ENCODE measurements at regions not wholly inside any gene's neighbourhood (a gene's known extent, or its start where the extent isn't known, plus 50 kb on each side); places are given as distances from the start of the nearest gene placed in this dataset.

- TF ChIP-seq CTCF (IDR thresholded peaks at IDR 0.05; ENCODE audit: insufficient read depth, low read depth, low read length, missing control alignments), result no peak
- H3K4me3 ChIP-seq (ENCODE audit: low read depth, low read length), result no peak overlapping the region
- no peak for DNase-seq (ENCODE audit: low read depth)
Measured at GRCh38 chr4:11106759-11107158, 321.9 kb downstream of the HS3ST1 start.

GRCh38 chr4:11106190-11106589, 322.5 kb downstream of the HS3ST1 start:
- no peak for TF ChIP-seq CTCF (IDR thresholded peaks at IDR 0.05; ENCODE audit: insufficient read depth, low read depth, low read length, missing control alignments)
- no peak overlapping the region for H3K4me3 ChIP-seq (ENCODE audit: low read depth, low read length)
- peak; percentile 9 for DNase-seq (ENCODE audit: low read depth)

GRCh38 chr4:11105715-11106114, 323.0 kb downstream of the HS3ST1 start:
- no peak for DNase-seq (ENCODE audit: low read depth)
- H3K4me3 ChIP-seq (ENCODE audit: low read depth, low read length), result no peak overlapping the region
- no peak for TF ChIP-seq CTCF (IDR thresholded peaks at IDR 0.05; ENCODE audit: insufficient read depth, low read depth, low read length, missing control alignments)

DNA sequence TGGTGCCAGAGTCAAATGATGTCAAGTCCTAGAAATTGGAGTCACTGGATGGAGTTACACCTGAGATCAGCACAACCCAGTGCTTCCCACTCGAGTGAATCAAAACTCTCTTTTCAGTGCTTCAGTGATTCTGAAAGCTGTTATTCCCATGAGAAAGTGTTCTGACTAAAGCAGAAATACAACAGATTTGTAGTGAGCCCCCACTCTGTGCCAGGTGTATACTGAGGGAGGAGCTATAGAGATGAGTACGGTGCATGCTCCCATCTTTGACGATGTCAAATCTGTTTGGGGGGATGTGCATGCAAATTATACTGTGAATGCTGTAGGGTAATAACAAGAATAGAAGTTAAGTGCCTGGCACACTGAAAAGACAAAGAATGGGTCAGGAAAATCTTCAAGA, 330.2 kb downstream of the HS3ST1 start:
- TF ChIP-seq CTCF (IDR thresholded peaks at IDR 0.05; ENCODE audit: insufficient read depth, low read depth, low read length, missing control alignments), result no peak
- DNase-seq (ENCODE audit: low read depth), result peak; percentile 45

GRCh38 chr4:11097725-11098124, 331.0 kb downstream of the HS3ST1 start:
- TF ChIP-seq CTCF (IDR thresholded peaks at IDR 0.05; ENCODE audit: insufficient read depth, low read depth, low read length, missing control alignments), result no peak
- no peak overlapping the region for H3K4me3 ChIP-seq (ENCODE audit: low read depth, low read length)
- no peak for DNase-seq (ENCODE audit: low read depth)

More for the DNA sequence above, 330.2 kb downstream of the HS3ST1 start:
- H3K4me3 ChIP-seq (ENCODE audit: low read depth, low read length), result no peak overlapping the region

GRCh38 chr4:11081006-11081405, 347.7 kb downstream of the HS3ST1 start:
- DNase-seq (ENCODE audit: low read depth), result no peak
- no peak overlapping the region for H3K4me3 ChIP-seq (ENCODE audit: low read depth, low read length)

More at GRCh38 chr4:11081006-11081405, 347.7 kb downstream of the HS3ST1 start:
- TF ChIP-seq CTCF (IDR thresholded peaks at IDR 0.05; ENCODE audit: insufficient read depth, low read depth, low read length, missing control alignments), result no peak

All from GM12865 (cell line).